NCI-H2107 treated with DMSO at 0.1 percent for 48 hours (cell line): ENCODE measurements at regions not wholly inside any gene's neighbourhood (a gene's known extent, or its start where the extent isn't known, plus 50 kb on each side); places are given as distances from the start of the nearest gene placed in this dataset.

ENCODE experiments used
- DNase-seq: peaks from one replicate; lab custom pipeline; 2025; ENCODE audit not compliant: unreplicated experiment; lab: John Stamatoyannopoulos, UW

DNA sequence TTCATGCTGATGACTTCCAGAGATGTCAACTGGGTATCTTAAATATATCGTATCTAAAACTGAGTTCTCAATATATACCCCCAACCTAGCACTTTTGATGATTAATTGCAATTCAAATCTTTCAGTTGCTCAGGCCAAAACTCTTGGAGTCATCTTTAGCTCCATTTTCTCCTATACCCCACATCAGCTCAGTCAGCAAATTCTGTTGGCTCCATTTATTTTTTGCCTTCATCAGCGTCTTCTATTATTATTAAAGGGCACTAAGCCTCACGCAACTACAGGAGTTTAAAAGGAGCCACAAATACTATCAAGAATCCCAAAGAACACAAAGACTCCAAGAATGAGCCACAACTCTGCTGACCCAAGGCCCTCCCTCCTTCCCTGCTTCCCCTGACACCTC lies 134.9 kb downstream of the KCTD12 start:
- no peak for DNase-seq

DNA sequence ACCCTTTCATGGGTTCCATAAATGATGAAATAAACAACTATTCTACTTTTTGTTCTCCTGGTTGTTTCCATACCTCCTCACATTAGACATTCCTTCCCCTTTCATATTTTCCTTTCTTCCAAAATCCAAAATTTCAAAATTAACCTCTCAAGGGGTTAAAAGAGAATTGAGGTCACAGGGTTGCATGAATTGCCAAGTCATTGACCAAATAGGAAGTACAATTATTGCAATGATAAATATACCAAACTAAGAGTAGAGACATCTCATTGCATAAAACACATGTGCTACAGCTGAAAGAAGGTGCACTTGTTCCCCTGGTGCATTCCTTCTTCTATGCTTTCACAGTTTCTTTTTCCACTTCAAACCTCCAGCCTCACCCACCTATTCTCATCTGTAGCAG lies 136.1 kb downstream of the KCTD12 start:
- no peak for DNase-seq

GRCh38 chr13:76745261-76746200 lies 140.7 kb downstream of the KCTD12 start:
- DNase-seq = no peak

GRCh38 chr13:76741624-76742023 lies 144.6 kb downstream of the KCTD12 start:
- no peak for DNase-seq

DNA sequence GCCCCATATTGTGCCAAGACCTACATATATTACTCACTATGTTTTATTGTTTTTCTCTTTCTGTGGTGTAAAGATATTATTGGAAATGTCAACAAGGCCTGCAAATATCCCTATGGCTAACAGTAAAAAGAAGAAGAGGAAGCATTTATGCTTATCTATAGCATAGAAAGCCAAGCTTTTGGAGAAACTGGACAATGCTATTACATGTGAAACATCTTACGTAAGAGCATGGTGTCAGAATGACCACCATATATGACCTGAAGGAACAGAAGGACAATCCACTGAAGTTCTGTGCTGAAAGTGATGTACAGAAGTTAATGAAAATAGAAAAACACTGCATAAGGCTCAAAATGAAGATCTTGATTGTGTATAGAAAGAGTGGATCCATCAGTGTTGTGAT lies 145.2 kb downstream of the KCTD12 start:
- no peak for DNase-seq

GRCh38 chr13:76738616-76739015 lies 147.6 kb downstream of the KCTD12 start:
- no peak for DNase-seq

- no peak for DNase-seq
Observed at GRCh38 chr13:76737526-76737925, 148.7 kb downstream of the KCTD12 start.

DNA sequence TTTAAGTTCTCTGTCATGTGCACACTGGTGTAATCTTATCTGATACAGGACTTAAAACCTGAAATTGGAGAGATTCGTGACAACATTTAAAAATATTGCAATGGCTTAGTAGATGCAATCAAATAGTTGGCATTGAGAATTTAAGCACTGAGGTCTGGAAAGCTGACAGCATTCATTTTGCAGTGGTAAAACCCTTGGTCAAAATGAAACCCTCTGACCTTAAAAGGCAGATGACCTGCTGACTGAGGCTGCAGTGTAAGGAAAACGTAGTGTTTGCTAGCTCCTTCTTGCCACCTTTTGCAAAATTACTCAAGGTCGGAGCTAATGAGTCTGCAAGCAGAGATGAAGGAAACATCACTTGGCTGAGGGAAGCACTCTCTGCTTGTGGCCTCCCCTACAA lies 150.6 kb downstream of the KCTD12 start:
- no peak for DNase-seq

DNA sequence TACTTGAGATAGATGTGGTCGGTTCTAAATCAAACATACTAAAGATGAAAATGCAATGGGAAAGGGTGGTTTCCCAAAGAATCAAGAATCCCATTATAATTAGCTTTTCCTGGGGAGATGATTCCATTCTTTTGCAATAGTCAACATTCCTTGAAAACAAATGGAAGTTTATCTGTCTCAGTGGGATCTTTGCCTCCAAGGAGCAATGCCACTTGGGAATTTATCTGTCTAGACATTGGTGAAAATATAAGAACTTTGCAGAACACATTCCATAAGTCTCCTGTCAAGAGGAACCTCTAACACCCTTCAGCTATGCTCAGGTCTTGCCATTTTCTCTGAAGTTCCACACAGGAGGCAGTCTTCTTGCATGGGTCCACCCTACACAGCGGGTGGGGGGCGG lies 152.5 kb downstream of the KCTD12 start:
- DNase-seq = no peak

DNA sequence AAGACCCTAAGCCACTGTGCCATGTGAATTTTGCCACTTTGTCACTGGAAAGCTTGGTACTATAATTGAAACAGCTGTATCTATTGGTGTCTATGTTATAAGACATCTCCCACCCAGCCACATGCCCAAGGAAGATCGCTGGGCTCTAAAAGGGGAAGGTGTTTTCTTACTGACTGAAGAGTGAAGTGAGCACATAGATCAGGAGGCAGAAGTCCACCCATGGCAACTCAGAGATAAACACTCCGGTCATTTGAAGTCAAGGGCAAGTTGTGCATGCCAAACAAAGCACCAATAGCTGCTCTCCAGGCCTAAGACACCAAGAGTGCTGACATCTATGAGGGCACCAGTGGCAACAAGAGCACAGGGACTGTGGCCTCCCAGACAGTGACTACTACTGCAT lies 153.8 kb downstream of the KCTD12 start:
- no peak for DNase-seq

DNA sequence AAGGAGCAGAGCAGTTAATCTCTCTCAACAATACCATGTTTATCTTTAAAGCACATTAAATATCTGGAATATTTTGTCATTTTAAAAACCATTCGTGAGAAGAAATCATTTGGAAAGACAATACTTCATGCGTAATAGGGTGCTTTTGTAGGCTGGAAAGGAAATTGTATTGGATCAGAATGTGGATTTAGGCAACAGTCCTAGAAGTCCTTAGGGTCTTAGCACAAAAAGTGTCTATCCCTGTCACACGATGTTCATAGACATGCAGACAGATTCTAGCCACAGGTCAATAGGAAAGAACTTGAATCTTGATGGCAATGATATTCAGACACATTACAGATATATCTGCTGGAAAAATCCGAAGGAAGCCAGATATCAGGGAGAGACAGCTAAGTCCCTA lies 156.0 kb downstream of the KCTD12 start:
- no peak for DNase-seq

DNA sequence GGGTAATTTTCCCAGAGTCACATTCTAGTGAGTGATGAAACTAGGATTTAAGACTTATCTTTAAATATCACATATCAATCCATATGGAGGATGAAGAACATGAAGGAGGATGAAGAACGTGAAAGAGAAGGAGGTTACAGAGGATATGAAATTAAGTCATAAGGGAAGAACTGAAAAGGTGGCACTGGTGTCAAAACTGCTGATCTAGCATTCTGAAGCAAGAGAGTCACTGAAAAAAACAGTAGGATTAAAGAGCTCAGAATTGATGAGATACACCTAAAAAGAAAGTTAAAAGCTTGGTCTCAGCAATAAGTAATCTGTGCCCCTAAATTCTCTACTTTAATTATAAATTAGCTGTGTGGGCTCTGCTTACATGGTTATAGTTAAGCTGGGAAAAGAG lies 156.5 kb downstream of the KCTD12 start:
- no peak for DNase-seq

- DNase-seq = no peak
Observed at GRCh38 chr13:76725896-76726295, 160.3 kb downstream of the KCTD12 start.

- DNase-seq = no peak
Observed at GRCh38 chr13:76725211-76725610, 161.0 kb downstream of the KCTD12 start.

GRCh38 chr13:76724421-76724820 lies 161.8 kb downstream of the KCTD12 start:
- no peak for DNase-seq

DNA sequence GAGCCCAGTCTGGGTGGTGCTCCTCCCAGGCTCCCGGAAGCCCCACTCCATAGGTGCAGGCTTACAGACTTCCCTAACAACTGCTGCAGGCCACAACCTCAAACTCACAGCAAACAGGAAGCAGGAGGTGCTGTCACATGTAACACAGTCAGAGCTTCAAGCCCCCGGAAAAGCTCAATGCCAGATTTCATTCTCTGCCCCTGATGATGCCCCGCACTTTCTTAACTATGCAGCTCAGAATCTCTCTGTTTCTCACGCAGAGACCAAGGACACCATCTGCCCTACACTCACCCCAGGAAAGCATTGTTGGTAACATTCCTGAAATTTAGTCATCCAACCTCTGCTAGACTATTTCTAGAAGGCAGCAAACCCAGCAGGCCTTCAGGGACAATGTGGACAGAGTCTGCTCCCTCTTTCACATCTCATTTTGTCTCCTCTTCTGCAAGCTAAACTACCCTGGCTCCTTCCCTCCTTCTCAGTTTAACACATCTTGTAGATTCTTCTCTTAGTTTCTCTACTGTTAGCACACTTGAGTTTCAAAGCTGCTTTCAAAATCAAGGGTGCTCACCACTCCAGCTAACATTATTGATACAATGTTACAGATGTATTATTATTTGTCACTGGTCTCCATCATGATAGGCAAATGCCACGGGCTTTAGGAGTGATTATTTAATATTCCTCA lies 162.5 kb downstream of the KCTD12 start:
- DNase-seq = no peak

DNA sequence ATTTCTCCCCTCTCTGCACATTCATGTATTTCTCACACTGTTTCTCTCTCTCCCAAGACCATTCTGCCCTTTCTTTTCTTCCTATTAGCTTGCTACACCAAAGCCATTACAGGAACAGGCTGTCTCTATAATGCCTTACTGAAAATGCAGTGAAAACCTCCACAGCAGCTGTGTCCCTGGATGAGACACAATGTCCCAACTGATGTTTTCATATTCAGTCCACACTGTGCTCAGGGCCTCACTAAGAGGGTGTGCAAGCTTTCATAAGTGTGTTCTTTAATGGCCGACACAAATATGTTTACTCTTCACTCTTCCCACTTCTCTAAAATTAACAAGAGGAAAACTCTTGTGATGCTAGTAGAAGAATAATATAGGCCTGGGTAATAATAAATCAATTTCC lies 163.4 kb downstream of the KCTD12 start:
- no peak for DNase-seq

GRCh38 chr13:76720821-76721220 lies 165.4 kb downstream of the KCTD12 start:
- no peak for DNase-seq

- DNase-seq = no peak
Observed at GRCh38 chr13:76720416-76720815, 165.8 kb downstream of the KCTD12 start.

GRCh38 chr13:76719955-76720354 lies 166.2 kb downstream of the KCTD12 start:
- DNase-seq = no peak

DNA sequence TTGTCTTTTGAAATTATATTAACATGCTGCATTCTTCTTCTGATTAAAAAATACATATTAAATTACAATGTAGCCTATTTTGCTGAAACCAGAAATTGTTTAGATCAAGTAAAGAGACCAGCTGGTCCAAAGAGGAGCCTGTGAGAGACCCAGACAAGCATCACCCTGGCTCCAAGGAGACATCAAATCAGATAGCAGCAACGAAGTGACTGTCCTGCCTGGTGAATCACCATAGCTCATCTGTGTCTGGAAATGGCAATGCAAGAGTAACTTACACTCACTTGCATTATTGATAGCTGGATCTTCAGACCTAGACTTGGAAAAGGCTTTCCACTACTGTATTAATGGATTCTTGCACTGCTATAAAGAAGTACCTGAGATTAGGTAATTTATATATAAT lies 169.1 kb downstream of the KCTD12 start:
- no peak for DNase-seq

DNA sequence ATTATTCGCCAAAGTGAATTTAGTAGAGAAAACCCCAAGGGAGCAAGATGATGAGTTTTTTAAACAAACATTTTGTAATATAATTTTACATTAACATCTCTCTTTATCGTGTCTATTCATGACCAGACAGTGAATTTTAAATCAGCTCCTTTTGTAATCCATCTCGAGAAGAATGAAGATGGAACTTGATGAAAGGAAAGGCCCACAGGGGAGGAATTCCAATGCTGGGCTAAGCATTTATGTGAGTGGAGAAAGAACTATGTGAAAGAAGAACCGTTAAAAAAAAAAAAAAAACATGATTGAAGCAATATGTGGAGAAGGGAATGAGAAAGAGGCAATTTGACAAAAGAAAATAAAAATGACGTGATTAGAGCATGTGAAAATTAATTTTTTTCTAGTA lies 170.6 kb downstream of the KCTD12 start:
- DNase-seq = no peak
